22Rv1 (cell line): ENCODE measurements at regions not wholly inside any gene's neighbourhood (a gene's known extent, or its start where the extent isn't known, plus 50 kb on each side); places are given as distances from the start of the nearest gene placed in this dataset.

ENCODE experiments used
- ZFX ChIP-seq: fragments of 450-650 bp; IDR thresholded peaks from 2 replicates; pipeline ENCODE4 v1.6.1; 2017; ENCODE audit warnings: antibody characterized with exemption, borderline replicate concordance
- TF ChIP-seq, protein P1 (sequence below): fragments of 450-650 bp; IDR thresholded peaks from 2 replicates; pipeline ENCODE4 v1.5.1; 2017; ENCODE audit warnings: mild to moderate bottlenecking

DNA sequence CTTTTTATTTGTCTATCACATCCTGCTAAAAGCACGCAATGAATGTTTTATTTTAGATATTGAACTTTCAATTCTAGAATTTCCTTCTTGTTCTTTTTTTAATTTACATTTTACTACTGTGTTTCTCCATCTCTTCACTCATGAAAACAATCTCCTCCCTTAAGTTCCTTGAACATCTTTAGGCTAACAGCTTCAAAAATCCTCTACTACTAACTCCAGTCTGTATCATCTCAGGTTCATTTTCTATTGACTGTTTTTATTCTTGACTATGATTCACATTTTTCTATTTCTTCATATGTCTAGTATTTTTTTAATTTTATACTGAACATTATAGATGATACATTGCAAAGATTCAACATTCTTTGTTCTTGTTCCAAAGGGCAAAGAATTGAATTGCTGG, 79.2 kb upstream of the NCK2 start:
- TF ChIP-seq, protein P1, sequence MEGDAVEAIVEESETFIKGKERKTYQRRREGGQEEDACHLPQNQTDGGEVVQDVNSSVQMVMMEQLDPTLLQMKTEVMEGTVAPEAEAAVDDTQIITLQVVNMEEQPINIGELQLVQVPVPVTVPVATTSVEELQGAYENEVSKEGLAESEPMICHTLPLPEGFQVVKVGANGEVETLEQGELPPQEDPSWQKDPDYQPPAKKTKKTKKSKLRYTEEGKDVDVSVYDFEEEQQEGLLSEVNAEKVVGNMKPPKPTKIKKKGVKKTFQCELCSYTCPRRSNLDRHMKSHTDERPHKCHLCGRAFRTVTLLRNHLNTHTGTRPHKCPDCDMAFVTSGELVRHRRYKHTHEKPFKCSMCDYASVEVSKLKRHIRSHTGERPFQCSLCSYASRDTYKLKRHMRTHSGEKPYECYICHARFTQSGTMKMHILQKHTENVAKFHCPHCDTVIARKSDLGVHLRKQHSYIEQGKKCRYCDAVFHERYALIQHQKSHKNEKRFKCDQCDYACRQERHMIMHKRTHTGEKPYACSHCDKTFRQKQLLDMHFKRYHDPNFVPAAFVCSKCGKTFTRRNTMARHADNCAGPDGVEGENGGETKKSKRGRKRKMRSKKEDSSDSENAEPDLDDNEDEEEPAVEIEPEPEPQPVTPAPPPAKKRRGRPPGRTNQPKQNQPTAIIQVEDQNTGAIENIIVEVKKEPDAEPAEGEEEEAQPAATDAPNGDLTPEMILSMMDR: no peak
- TF ChIP-seq ZFX: no peak
